NB4 (cell line): ENCODE measurements at regions not wholly inside any gene's neighbourhood (a gene's known extent, or its start where the extent isn't known, plus 50 kb on each side); places are given as distances from the start of the nearest gene placed in this dataset.

Experiments used
- DNase-seq: peaks from one replicate; pipeline ENCODE4 v3.0.0; 2010; ENCODE audit warnings: low read depth
- H3K4me3 ChIP-seq: one replicate; pipeline ENCODE4 v1.5.1; 2011; ENCODE audit warnings: mild to moderate bottlenecking, low read depth, low read length, moderate library complexity
- CTCF ChIP-seq: IDR thresholded peaks from one replicate; pipeline ENCODE4 v1.5.1; 2012; ENCODE audit warnings: low read depth, low read length
- MYC ChIP-seq: IDR thresholded peaks from 2 replicates; pipeline ENCODE4 v1.6.1; 2011; ENCODE audit warnings: low read depth, low read length
- POLR2A ChIP-seq: IDR thresholded peaks from 2 replicates; pipeline ENCODE4 v1.6.1; 2011; ENCODE audit warnings: mild to moderate bottlenecking; ENCODE audit not compliant: insufficient read length; ENCODE audit errors: extremely low read depth
- TF ChIP-seq, protein P1 (sequence below): IDR thresholded peaks from 2 replicates; pipeline ENCODE4 v1.6.1; 2011; ENCODE audit warnings: low read depth, low read length

DNA sequence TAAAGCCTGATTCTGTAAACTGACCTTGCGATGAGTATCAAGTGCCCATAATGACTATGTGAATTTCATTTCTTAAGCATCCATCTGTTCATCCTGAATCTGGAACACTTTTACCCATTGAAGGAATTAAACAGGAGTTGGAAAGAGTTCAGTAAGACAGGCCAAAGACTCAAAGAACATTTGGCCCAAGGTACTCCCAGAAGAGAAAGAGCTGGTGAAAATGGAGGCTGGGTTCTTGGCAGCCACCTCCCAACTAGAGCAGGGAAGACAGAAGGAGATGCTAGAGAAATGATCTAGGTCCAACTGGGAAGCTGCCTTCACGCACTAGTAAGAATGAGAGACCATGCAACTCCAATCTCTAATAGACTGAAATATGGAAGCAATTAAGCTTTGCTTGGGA is 57.1 kb upstream of the ADRA1D start:
- DNase-seq = no peak
- TF ChIP-seq MYC (no peak), POLR2A (no peak), CTCF (no peak)
- TF ChIP-seq, protein P1, sequence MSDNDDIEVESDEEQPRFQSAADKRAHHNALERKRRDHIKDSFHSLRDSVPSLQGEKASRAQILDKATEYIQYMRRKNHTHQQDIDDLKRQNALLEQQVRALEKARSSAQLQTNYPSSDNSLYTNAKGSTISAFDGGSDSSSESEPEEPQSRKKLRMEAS = no peak
- H3K4me3 ChIP-seq = no peak overlapping the region

DNA sequence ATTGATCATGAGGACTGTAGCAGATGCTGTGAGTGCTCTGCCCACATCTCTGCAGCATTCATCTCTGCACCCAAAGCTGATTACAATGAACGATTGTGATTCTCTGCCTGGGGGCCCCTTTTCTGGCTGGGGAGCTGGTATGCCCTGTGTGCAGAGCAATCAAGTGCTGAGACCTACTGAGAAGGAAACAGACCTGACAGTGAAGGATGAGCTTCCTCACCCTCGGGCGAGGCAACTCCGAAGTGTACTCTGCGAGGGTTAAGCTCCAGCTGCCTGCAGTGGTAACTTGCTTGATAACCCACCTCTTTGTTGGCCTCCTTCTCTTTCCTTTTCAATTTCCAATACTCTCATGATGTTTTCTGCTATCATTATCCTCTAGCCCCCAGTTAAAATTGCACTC is 56.0 kb upstream of the ADRA1D start:
- DNase-seq = no peak
- TF ChIP-seq MYC (no peak), POLR2A (no peak)
- no peak overlapping the region for H3K4me3 ChIP-seq

DNA sequence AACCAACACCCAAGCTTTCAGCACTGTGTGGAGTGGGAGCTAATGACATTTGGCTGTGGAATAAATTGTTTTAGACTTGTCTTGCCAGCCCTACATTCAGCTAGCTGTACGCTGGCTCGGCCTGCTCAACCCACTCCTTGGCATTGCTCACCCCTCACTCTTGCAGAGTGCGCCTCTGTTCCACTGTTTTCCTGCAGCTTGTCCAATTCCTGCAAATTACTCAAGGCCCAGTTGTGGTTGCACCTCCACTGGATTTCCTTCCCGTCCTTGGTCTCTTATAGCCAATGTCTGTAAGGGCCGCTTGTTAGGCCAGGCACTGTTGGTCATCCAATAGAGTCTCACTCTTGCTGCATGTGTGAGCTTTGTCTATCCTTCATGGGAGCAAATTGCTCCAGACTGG is 55.5 kb upstream of the ADRA1D start:
- TF ChIP-seq MYC = no peak
- no peak for TF ChIP-seq CTCF
- TF ChIP-seq, protein P1 = no peak
- TF ChIP-seq POLR2A = no peak
- no peak overlapping the region for H3K4me3 ChIP-seq
- DNase-seq = no peak

- no peak for DNase-seq
- TF ChIP-seq MYC (no peak), POLR2A (no peak), CTCF (no peak)
- TF ChIP-seq, protein P1 = no peak
- no peak overlapping the region for H3K4me3 ChIP-seq
Observed at GRCh38 chr20:4303136-4303535, 54.0 kb upstream of the ADRA1D start.

DNA sequence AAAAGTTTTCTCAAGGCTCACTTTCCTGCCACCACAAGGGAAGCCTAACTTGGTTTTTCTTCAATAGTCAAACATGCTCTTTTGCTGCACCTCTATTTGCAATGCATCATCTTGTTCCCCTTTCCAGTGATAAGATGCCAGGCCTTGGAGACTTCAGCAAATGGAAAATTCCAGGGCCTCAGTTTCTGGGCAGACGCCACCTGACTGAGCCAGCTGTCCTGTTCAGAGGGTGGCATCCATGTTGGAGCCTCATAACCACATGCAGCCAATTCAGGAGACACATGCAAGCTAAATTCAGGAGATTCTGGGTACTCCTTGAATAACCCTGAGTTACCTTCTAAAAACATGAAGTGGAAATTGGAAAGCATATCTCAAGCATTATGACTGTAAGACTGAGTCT is 51.8 kb upstream of the ADRA1D start:
- TF ChIP-seq, protein P1 = no peak
- TF ChIP-seq POLR2A (no peak), MYC (no peak), CTCF (no peak)
- H3K4me3 ChIP-seq = no peak overlapping the region
- DNase-seq = no peak

DNA sequence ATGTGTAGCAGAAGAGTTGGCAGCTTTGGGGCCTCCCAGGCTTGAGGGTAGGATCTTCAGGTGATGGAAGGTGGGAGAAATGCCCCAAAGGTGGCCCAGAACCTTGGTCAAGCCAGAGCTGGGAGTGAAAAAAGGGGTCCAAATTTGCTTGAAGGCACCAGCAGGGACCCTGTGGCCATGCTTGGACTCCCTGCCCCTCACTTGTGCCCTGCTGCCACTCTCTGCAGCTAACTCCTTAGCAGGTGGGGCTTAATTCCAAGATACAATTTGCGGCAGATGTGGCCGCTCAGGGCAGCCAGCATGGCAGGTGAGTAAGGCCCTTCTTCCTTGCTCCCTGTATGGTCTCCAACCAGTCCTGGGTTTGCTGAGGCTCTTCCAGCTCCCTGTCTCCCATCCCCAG is 51.3 kb upstream of the ADRA1D start:
- TF ChIP-seq POLR2A (no peak), CTCF (no peak), MYC (no peak)
- TF ChIP-seq, protein P1 = no peak
- DNase-seq = no peak
- no peak overlapping the region for H3K4me3 ChIP-seq
